HG03442 (cell line): ENCODE measurements at regions not wholly inside any gene's neighbourhood (a gene's known extent, or its start where the extent isn't known, plus 50 kb on each side); places are given as distances from the start of the nearest gene placed in this dataset.
"Not testable (repeated sequence)": the region's sequence is repeated elsewhere in the genome, so short reads cannot be mapped to it uniquely, and the experiment has no call there.

Source experiments
- ATAC-seq: cut with Tn5 transposase; IDR thresholded peaks from one replicate; pipeline ENCODE4 v1.9.1; 2021; ENCODE audit warnings: mild to moderate bottlenecking, moderate library complexity; ENCODE audit not compliant: unreplicated experiment

- ATAC-seq = no peak
These were observed 101.8 kb downstream of the NUFIP1 start for GRCh38 chr13:44887515-44887914.

- ATAC-seq = no peak
These were observed 105.1 kb downstream of the NUFIP1 start for GRCh38 chr13:44884076-44884729.

GRCh38 chr13:44879452-44880058 is 109.7 kb downstream of the NUFIP1 start:
- ATAC-seq = no peak

GRCh38 chr13:44876782-44877324 is 112.4 kb downstream of the NUFIP1 start:
- ATAC-seq = no peak

- ATAC-seq = no peak
These were observed 114.2 kb downstream of the NUFIP1 start for GRCh38 chr13:44874886-44875630.

- no peak for ATAC-seq
These were observed 115.1 kb downstream of the NUFIP1 start for GRCh38 chr13:44874176-44874575.

- ATAC-seq = no peak
These were observed 115.8 kb downstream of the NUFIP1 start for GRCh38 chr13:44873461-44873860.

GRCh38 chr13:44872751-44873150 is 116.5 kb downstream of the NUFIP1 start:
- ATAC-seq = no peak

- ATAC-seq = no peak
These were observed 118.8 kb downstream of the NUFIP1 start for GRCh38 chr13:44870456-44870929.

GRCh38 chr13:44869167-44869566 is 120.1 kb downstream of the NUFIP1 start:
- ATAC-seq = no peak

- ATAC-seq = peak; percentile 93
These were observed 120.9 kb downstream of the NUFIP1 start for GRCh38 chr13:44868397-44868796.

- no peak for ATAC-seq
These were observed 121.4 kb downstream of the NUFIP1 start for GRCh38 chr13:44867825-44868224.

GRCh38 chr13:44866411-44866911 is 122.8 kb downstream of the NUFIP1 start:
- ATAC-seq = no peak

GRCh38 chr13:44865722-44866410 is 123.4 kb downstream of the NUFIP1 start:
- no peak for ATAC-seq

GRCh38 chr13:44863641-44864040 is 125.6 kb downstream of the NUFIP1 start:
- ATAC-seq = not testable (repeated sequence)

GRCh38 chr13:44860454-44860853 is 128.8 kb downstream of the NUFIP1 start:
- ATAC-seq = no peak

GRCh38 chr13:44857736-44858135 is 131.5 kb downstream of the NUFIP1 start:
- no peak for ATAC-seq

GRCh38 chr13:44857061-44857460 is 132.2 kb downstream of the NUFIP1 start:
- no peak for ATAC-seq

GRCh38 chr13:44855860-44856259 is 133.4 kb downstream of the NUFIP1 start:
- ATAC-seq = no peak

GRCh38 chr13:44854313-44855060 is 134.8 kb downstream of the NUFIP1 start:
- no peak for ATAC-seq
